ENCODE measurements at regions not wholly inside any gene's neighbourhood (a gene's known extent, or its start where the extent isn't known, plus 50 kb on each side); places are given as distances from the start of the nearest gene placed in this dataset.

- peak; percentile 54 for DNase-seq
These were observed 305.7 kb upstream of the VRK2 start for GRCh38 chr2:57740891-57741290.

- DNase-seq, result no peak
These were observed 293.0 kb upstream of the VRK2 start for GRCh38 chr2:57753636-57754035.

- no peak for DNase-seq
These were observed 287.9 kb upstream of the VRK2 start for GRCh38 chr2:57758686-57759085.

GRCh38 chr2:57759131-57759530 lies 287.5 kb upstream of the VRK2 start:
- no peak for DNase-seq

- DNase-seq, result peak; percentile 95
These were observed 286.7 kb upstream of the VRK2 start for GRCh38 chr2:57759822-57760300.

GRCh38 chr2:57760381-57760801 lies 286.2 kb upstream of the VRK2 start:
- no peak for DNase-seq

GRCh38 chr2:57776916-57777315 lies 269.7 kb upstream of the VRK2 start:
- DNase-seq, result no peak

- no peak for DNase-seq
These were observed 264.0 kb upstream of the VRK2 start for GRCh38 chr2:57782587-57782986.

- DNase-seq, result no peak
These were observed 253.3 kb upstream of the VRK2 start for GRCh38 chr2:57793310-57793709.

- no peak for DNase-seq
These were observed 250.1 kb upstream of the VRK2 start for GRCh38 chr2:57796527-57796926.

- DNase-seq, result no peak
These were observed 248.3 kb upstream of the VRK2 start for GRCh38 chr2:57798346-57798745.

- no peak for DNase-seq
These were observed 244.4 kb upstream of the VRK2 start for GRCh38 chr2:57802243-57802642.

- no peak for DNase-seq
These were observed 241.6 kb upstream of the VRK2 start for GRCh38 chr2:57804971-57805370.

- no peak for DNase-seq
These were observed 240.1 kb upstream of the VRK2 start for GRCh38 chr2:57806449-57806968.

GRCh38 chr2:57809230-57809629 lies 237.4 kb upstream of the VRK2 start:
- no peak for DNase-seq

GRCh38 chr2:57821088-57821487 lies 225.5 kb upstream of the VRK2 start:
- DNase-seq, result no peak

- no peak for DNase-seq
These were observed 218.4 kb upstream of the VRK2 start for GRCh38 chr2:57828221-57828620.

- DNase-seq, result no peak
These were observed 211.9 kb upstream of the VRK2 start for GRCh38 chr2:57834666-57835065.

- DNase-seq, result no peak
These were observed 204.1 kb upstream of the VRK2 start for GRCh38 chr2:57842531-57842930.

- no peak for DNase-seq
These were observed 203.4 kb upstream of the VRK2 start for GRCh38 chr2:57843158-57843557.

- DNase-seq, result no peak
These were observed 197.9 kb upstream of the VRK2 start for GRCh38 chr2:57848723-57849122.

GRCh38 chr2:57849843-57850242 lies 196.8 kb upstream of the VRK2 start:
- no peak for DNase-seq

GRCh38 chr2:57850415-57851130 lies 196.0 kb upstream of the VRK2 start:
- DNase-seq, result no peak

- DNase-seq, result no peak
These were observed 191.4 kb upstream of the VRK2 start for GRCh38 chr2:57855212-57855611.

GRCh38 chr2:57859755-57860154 lies 186.9 kb upstream of the VRK2 start:
- no peak for DNase-seq

Data from retina (tissue), 1 donor.